IMR-90 (cell line): ENCODE measurements at regions not wholly inside any gene's neighbourhood (a gene's known extent, or its start where the extent isn't known, plus 50 kb on each side); places are given as distances from the start of the nearest gene placed in this dataset.

Source experiments
- ATAC-seq: fragments of 200-7000 bp; cut with Tn5 transposase; 2 replicates; pipeline ENCODE4 v1.9.1; 2020; ENCODE audit warnings: low read depth, mild to moderate bottlenecking, moderate library complexity
- BruUV-seq: library from RNA; stranded (reverse); fragments of 400-500 nt; replicated peaks from 2 replicates; lab custom pipeline; 2021; lab: Mats Ljungman, UMichigan
- CTCF ChIA-PET: fragments of 300-600 bp; formaldehyde crosslinking; extraction: SDS; loops from one replicate; lab custom pipeline; 2021; ENCODE audit warnings: antibody characterized with exemption; lab: Yijun Ruan, JAX
- POLR2A ChIA-PET: fragments of 300-600 bp; sonication (Branson Sonifier 250); formaldehyde crosslinking; loops from one replicate; lab custom pipeline; 2022; ENCODE audit warnings: antibody characterized with exemption; ENCODE audit not compliant: unreplicated experiment; lab: Charles Lee
- DNase-seq: peaks from one replicate; pipeline ENCODE4 v3.0.0; 2013
- H2AFZ ChIP-seq: replicated peaks from 2 replicates; pipeline ENCODE3; 2013; ENCODE audit warnings: low read length, mild to moderate bottlenecking; ENCODE audit not compliant: poor library complexity
- H2AK5ac ChIP-seq: 2 replicates; pipeline ENCODE4 v1.6.1; 2013; ENCODE audit warnings: low read depth, low read length, inconsistent platforms
- H2AK9ac ChIP-seq: replicated peaks from 2 replicates; pipeline ENCODE3; 2013; ENCODE audit warnings: mild to moderate bottlenecking, low read depth, low read length, moderate library complexity; ENCODE audit not compliant: poor library complexity
- H2BK120ac ChIP-seq: 2 replicates; pipeline ENCODE4 v1.6.1; 2013; ENCODE audit warnings: low read depth, low read length, inconsistent platforms
- H2BK15ac ChIP-seq: 3 replicates; pipeline ENCODE4 v1.6.1; 2013; ENCODE audit warnings: low read depth, low read length, inconsistent platforms
- H2BK20ac ChIP-seq: 2 replicates; pipeline ENCODE4 v1.6.1; 2013; ENCODE audit warnings: low read depth, mild to moderate bottlenecking, inconsistent platforms, low read length, moderate library complexity
- H2BK5ac ChIP-seq: 2 replicates; pipeline ENCODE4 v1.6.1; 2013; ENCODE audit warnings: mild to moderate bottlenecking, low read depth, low read length, inconsistent platforms; ENCODE audit not compliant: poor library complexity, severe bottlenecking
- H3K14ac ChIP-seq: replicated peaks from 2 replicates; pipeline ENCODE4 v1.6.1; 2013; ENCODE audit warnings: low read depth, low read length, inconsistent platforms
- H3K18ac ChIP-seq: 2 replicates; pipeline ENCODE4 v1.6.1; 2013; ENCODE audit warnings: low read depth, low read length, control low read depth
- H3K23ac ChIP-seq: 2 replicates; pipeline ENCODE4 v1.6.1; 2013; ENCODE audit warnings: low read depth, low read length, inconsistent platforms
- H3K27ac ChIP-seq: 2 replicates; pipeline ENCODE4 v1.5.1; 2013; ENCODE audit warnings: mild to moderate bottlenecking, control low read depth, low read length; ENCODE audit not compliant: insufficient read depth
- H3K27me3 ChIP-seq: 2 replicates; pipeline ENCODE4 v1.6.1; 2013; ENCODE audit warnings: low read length; ENCODE audit not compliant: control insufficient read depth, insufficient read depth
- H3K36me3 ChIP-seq: 2 replicates; pipeline ENCODE4 v1.6.1; 2013; ENCODE audit warnings: low read length, mixed read lengths; ENCODE audit not compliant: control insufficient read depth, insufficient read depth
- H3K4ac ChIP-seq: 2 replicates; pipeline ENCODE4 v1.6.1; 2013; ENCODE audit warnings: low read depth, low read length, inconsistent platforms
- H3K4me1 ChIP-seq: 2 replicates; pipeline ENCODE4 v1.6.1; 2013; ENCODE audit warnings: low read length, mixed read lengths; ENCODE audit not compliant: control insufficient read depth, insufficient read depth
- H3K4me2 ChIP-seq: 2 replicates; pipeline ENCODE4 v1.6.1; 2013; ENCODE audit warnings: low read depth, mild to moderate bottlenecking, control low read depth, low read length, moderate library complexity
- H3K4me3 ChIP-seq: 2 replicates; pipeline ENCODE4 v1.5.1; 2013; ENCODE audit warnings: low read depth, mild to moderate bottlenecking, control low read depth, low read length, moderate library complexity; ENCODE audit not compliant: insufficient read depth
- H3K56ac ChIP-seq: 2 replicates; pipeline ENCODE4 v1.6.1; 2013; ENCODE audit warnings: low read length, inconsistent platforms; ENCODE audit not compliant: insufficient read depth; ENCODE audit errors: extremely low read depth
- H3K79me1 ChIP-seq, 2 experiments: 2 replicates each; pipeline ENCODE4 v1.6.1; 2013; ENCODE audit warnings: low read length in 2 of 2, inconsistent platforms in 1 of 2, low read depth in 1 of 2
- H3K9ac ChIP-seq: 2 replicates; pipeline ENCODE4 v1.6.1; 2013; ENCODE audit warnings: low read depth, low read length, control low read depth
- H3K9me1 ChIP-seq: 2 replicates; pipeline ENCODE4 v1.6.1; 2013; ENCODE audit warnings: low read length, inconsistent platforms; ENCODE audit not compliant: insufficient read depth
- H3K9me3 ChIP-seq: 2 replicates; pipeline ENCODE4 v1.6.1; 2013; ENCODE audit warnings: low read length; ENCODE audit not compliant: control insufficient read depth, insufficient read depth
- H4K20me1 ChIP-seq: 2 replicates; pipeline ENCODE4 v1.6.1; 2013; ENCODE audit warnings: low read length, inconsistent platforms; ENCODE audit not compliant: insufficient read depth
- H4K5ac ChIP-seq: 2 replicates; pipeline ENCODE4 v1.6.1; 2013; ENCODE audit warnings: mild to moderate bottlenecking, low read depth, low read length, control low read depth
- H4K8ac ChIP-seq, 2 experiments: 2 replicates each; pipeline ENCODE4 v1.6.1; 2013; ENCODE audit warnings: low read depth in 2 of 2, low read length in 2 of 2, control low read depth in 1 of 2, inconsistent platforms in 1 of 2
- H4K91ac ChIP-seq: 2 replicates; pipeline ENCODE4 v1.6.1; 2013; ENCODE audit warnings: low read depth, low read length, inconsistent platforms; ENCODE audit not compliant: insufficient read depth
- BHLHE40 ChIP-seq: fragments of 150-350 bp; IDR thresholded peaks from 2 replicates; pipeline ENCODE4 v1.6.1; 2016; ENCODE audit warnings: mild to moderate bottlenecking, low read depth, low read length
- CEBPB ChIP-seq: IDR thresholded peaks from 2 replicates; pipeline ENCODE4 v1.6.1; 2012; ENCODE audit warnings: low read depth, low read length, improper control_type of control experiment
- CHD1 ChIP-seq: IDR thresholded peaks from 2 replicates; pipeline ENCODE4 v1.6.1; 2012; ENCODE audit warnings: low read depth, low read length, improper control_type of control experiment
- ELK1 ChIP-seq: fragments of 150-350 bp; IDR thresholded peaks from 2 replicates; pipeline ENCODE4 v1.6.1; 2016; ENCODE audit warnings: low read depth, mild to moderate bottlenecking, low read length, moderate library complexity, borderline replicate concordance
- FOS ChIP-seq: fragments of 150-350 bp; IDR thresholded peaks from 2 replicates; pipeline ENCODE4 v1.6.1; 2016; ENCODE audit warnings: low read depth, low read length
- MAFK ChIP-seq: IDR thresholded peaks from 2 replicates; pipeline ENCODE4 v1.6.1; 2012; ENCODE audit warnings: low read depth, low read length, improper control_type of control experiment
- MAZ ChIP-seq: IDR thresholded peaks from 2 replicates; pipeline ENCODE4 v1.6.1; 2012; ENCODE audit warnings: low read depth, mild to moderate bottlenecking, low read length, improper control_type of control experiment, moderate library complexity, borderline replicate concordance
- MXI1 ChIP-seq: IDR thresholded peaks from 2 replicates; pipeline ENCODE4 v1.6.1; 2012; ENCODE audit warnings: low read depth, mild to moderate bottlenecking, low read length, moderate library complexity, borderline replicate concordance
- NFE2L2 ChIP-seq: fragments of 150-350 bp; IDR thresholded peaks from 2 replicates; pipeline ENCODE4 v1.6.1; 2016; ENCODE audit warnings: low read depth, mild to moderate bottlenecking, low read length
- POLR2A ChIP-seq: IDR thresholded peaks from 2 replicates; pipeline ENCODE4 v1.6.1; 2012; ENCODE audit warnings: mild to moderate bottlenecking, low read depth, low read length
- RAD21 ChIP-seq: IDR thresholded peaks from 2 replicates; pipeline ENCODE4 v1.6.1; 2012; ENCODE audit warnings: low read length, improper control_type of control experiment
- RCOR1 ChIP-seq: IDR thresholded peaks from 2 replicates; pipeline ENCODE4 v1.6.1; 2012; ENCODE audit warnings: mild to moderate bottlenecking, low read length, improper control_type of control experiment; ENCODE audit not compliant: insufficient replicate concordance
- RFX5 ChIP-seq: IDR thresholded peaks from 2 replicates; pipeline ENCODE4 v1.8.0; 2012; ENCODE audit warnings: low read depth, mild to moderate bottlenecking, low read length, moderate library complexity
- SMC3 ChIP-seq: fragments of 150-350 bp; IDR thresholded peaks from 2 replicates; pipeline ENCODE4 v1.6.1; 2016; ENCODE audit warnings: low read depth, mild to moderate bottlenecking, antibody characterized with exemption, low read length, moderate library complexity
- USF2 ChIP-seq: fragments of 150-350 bp; IDR thresholded peaks from 2 replicates; pipeline ENCODE4 v1.6.1; 2017; ENCODE audit warnings: mild to moderate bottlenecking, antibody characterized with exemption, low read length, low read depth
- dilution Hi-C: fragments of 300-500 bp; cut with HindIII; formaldehyde crosslinking; loops from one replicate; pipeline ENCODE4 v1.14.3; 2018; ENCODE audit warnings: low sequenced_read_pairs; ENCODE audit not compliant: unreplicated experiment
- in situ Hi-C: fragments of 300-500 bp; cut with MboI; formaldehyde crosslinking; loops from 3 replicates; pipeline ENCODE4 v1.14.3; 2019; ENCODE audit warnings: low sequenced_read_pairs, inconsistent platforms, mixed read lengths
- intact Hi-C: fragments of 100-400 bp; cut with micrococcal nuclease; formaldehyde crosslinking; loops from 2 replicates; pipeline ENCODE4 v1.10.0; 2022
- TF ChIP-seq, protein P1 (sequence below): conservative IDR thresholded peaks from 2 replicates; pipeline ENCODE4 v1.5.1; 2012; ENCODE audit warnings: mild to moderate bottlenecking, low read depth, low read length, improper control_type of control experiment

GRCh38 chr1:99500541-99500940, 145.4 kb upstream of the PALMD start:
- dilution Hi-C loops (no loop called here), in situ Hi-C loops (no loop called here), intact Hi-C loops (no loop called here)
- H3K23ac ChIP-seq: no peak overlapping the region
- H2AFZ ChIP-seq: no peak overlapping the region
- H4K8ac ChIP-seq: no peak overlapping the region
- H3K27me3 ChIP-seq: no peaks in the 10 kb centered on the region
- no peak overlapping the region for H2BK15ac ChIP-seq
- ATAC-seq (no peak), DNase-seq (no peak)
- H2BK20ac ChIP-seq: no peak overlapping the region
- H4K20me1 ChIP-seq: no peaks in the 10 kb centered on the region
- H3K9me3 ChIP-seq: no peaks in the 10 kb centered on the region
- no peak overlapping the region for H3K56ac ChIP-seq
- no peak overlapping the region for H3K4ac ChIP-seq
- ChIA-PET POLR2A (no interaction called here), CTCF (interaction anchor here (1.2 kb wide), 1 partner anchor 19 kb away, joined by 3 read pairs; no protein-coding TSS in a partner anchor)
- no peak overlapping the region for H3K4me2 ChIP-seq
- no peak overlapping the region for H3K14ac ChIP-seq
- no TSS peak for BruUV-seq
- H3K79me1 ChIP-seq: no peaks in the 10 kb centered on the region
- no peak overlapping the region for H2BK120ac ChIP-seq
- no peak overlapping the region for H3K9ac ChIP-seq
- no peak overlapping the region for H4K91ac ChIP-seq
- no peak overlapping the region for H3K27ac ChIP-seq
- no peak overlapping the region for H2BK5ac ChIP-seq
- no peak overlapping the region for H2AK5ac ChIP-seq
- H2AK9ac ChIP-seq: no peak overlapping the region
- H3K18ac ChIP-seq: no peak overlapping the region
- H3K36me3 ChIP-seq: no peaks in the 10 kb centered on the region
- no peak overlapping the region for H3K4me3 ChIP-seq
- TF ChIP-seq POLR2A: no peak
- TF ChIP-seq RAD21: no peak
- TF ChIP-seq ELK1: no peak
- no peak for TF ChIP-seq NFE2L2
- no peak for TF ChIP-seq MAFK
- no peak for TF ChIP-seq MAZ
- TF ChIP-seq BHLHE40: no peak
- TF ChIP-seq FOS: no peak
- no peak for TF ChIP-seq RCOR1
- no peak for TF ChIP-seq CHD1
- TF ChIP-seq SMC3: no peak
- no peak for TF ChIP-seq MXI1
- TF ChIP-seq USF2: no peak
- TF ChIP-seq, protein P1, sequence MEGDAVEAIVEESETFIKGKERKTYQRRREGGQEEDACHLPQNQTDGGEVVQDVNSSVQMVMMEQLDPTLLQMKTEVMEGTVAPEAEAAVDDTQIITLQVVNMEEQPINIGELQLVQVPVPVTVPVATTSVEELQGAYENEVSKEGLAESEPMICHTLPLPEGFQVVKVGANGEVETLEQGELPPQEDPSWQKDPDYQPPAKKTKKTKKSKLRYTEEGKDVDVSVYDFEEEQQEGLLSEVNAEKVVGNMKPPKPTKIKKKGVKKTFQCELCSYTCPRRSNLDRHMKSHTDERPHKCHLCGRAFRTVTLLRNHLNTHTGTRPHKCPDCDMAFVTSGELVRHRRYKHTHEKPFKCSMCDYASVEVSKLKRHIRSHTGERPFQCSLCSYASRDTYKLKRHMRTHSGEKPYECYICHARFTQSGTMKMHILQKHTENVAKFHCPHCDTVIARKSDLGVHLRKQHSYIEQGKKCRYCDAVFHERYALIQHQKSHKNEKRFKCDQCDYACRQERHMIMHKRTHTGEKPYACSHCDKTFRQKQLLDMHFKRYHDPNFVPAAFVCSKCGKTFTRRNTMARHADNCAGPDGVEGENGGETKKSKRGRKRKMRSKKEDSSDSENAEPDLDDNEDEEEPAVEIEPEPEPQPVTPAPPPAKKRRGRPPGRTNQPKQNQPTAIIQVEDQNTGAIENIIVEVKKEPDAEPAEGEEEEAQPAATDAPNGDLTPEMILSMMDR: no peak
- TF ChIP-seq RFX5: no peak
- TF ChIP-seq CEBPB: no peak
- H4K5ac ChIP-seq: no peak overlapping the region
- H3K9me1 ChIP-seq: no peaks in the 10 kb centered on the region
- no peaks in the 10 kb centered on the region for H3K4me1 ChIP-seq
